HepG2 (cell line): ENCODE measurements at regions not wholly inside any gene's neighbourhood (a gene's known extent, or its start where the extent isn't known, plus 50 kb on each side); places are given as distances from the start of the nearest gene placed in this dataset.

Experiments used
- ATAC-seq: fragments of 200-7000 bp; cut with Tn5 transposase; 3 replicates; pipeline ENCODE4 v1.9.1; 2020; ENCODE audit warnings: mild to moderate bottlenecking, moderate library complexity
- BruUV-seq: library from RNA; stranded (reverse); fragments of 400-500 nt; replicated peaks from 2 replicates; lab custom pipeline; 2021; lab: Mats Ljungman, UMichigan
- CTCF ChIA-PET: fragments of 300-600 bp; formaldehyde crosslinking; extraction: SDS; loops from one replicate; lab custom pipeline; 2021; ENCODE audit warnings: low total read pairs, inconsistent platforms, low intra/inter-chr PET ratio; lab: Yijun Ruan, JAX
- POLR2A ChIA-PET: fragments of 350-600 bp; sonication (Branson Sonifier 250); formaldehyde crosslinking; loops from one replicate; lab custom pipeline; 2020; ENCODE audit warnings: antibody characterized with exemption, inconsistent platforms; lab: Yijun Ruan, JAX
- DNase-seq: peaks from one replicate; pipeline ENCODE4 v3.0.0-alpha.2; 2015; ENCODE audit warnings: low spot score
- FAIRE-seq: peaks from 3 replicates; lab custom pipeline; 2011; peaks lifted over from hg19 to GRCh38; lab: Jason Lieb, UNC
- H2AFZ ChIP-seq: one replicate; pipeline ENCODE4 v1.6.1; 2011; ENCODE audit warnings: low read length, inconsistent platforms
- H3K27ac ChIP-seq: fragments of 300-600 bp; 3 replicates; pipeline ENCODE4 v1.8.0; 2011; ENCODE audit warnings: mixed run types, mild to moderate bottlenecking, mixed read lengths, low read length, inconsistent platforms; ENCODE audit not compliant: insufficient read depth; ENCODE audit errors: extremely low read length
- H3K27me3 ChIP-seq, 2 experiments: fragments of 200-600 bp in 1 of 2; 2 replicates in 1 of 2; 3 replicates in 1 of 2; pipeline versions ENCODE4 v1.6.0 to v1.8.0; 2011; ENCODE audit warnings: low read length in 2 of 2, mild to moderate bottlenecking in 2 of 2, moderate library complexity in 2 of 2, inconsistent platforms in 1 of 2; ENCODE audit not compliant: insufficient read depth in 2 of 2, control insufficient read depth in 1 of 2
- H3K36me3 ChIP-seq, 2 experiments: fragments of 200-600 bp in 1 of 2; replicated peaks in 1 of 2; 2 replicates in 1 of 2; 3 replicates in 1 of 2; pipeline versions ENCODE4 v1.5.1 to v1.8.0; 2011; ENCODE audit warnings: low read length in 2 of 2, inconsistent platforms in 1 of 2; ENCODE audit not compliant: insufficient read depth in 2 of 2, control insufficient read depth in 1 of 2
- H3K4me1 ChIP-seq: 2 replicates; pipeline ENCODE4 v1.5.1; 2012; ENCODE audit warnings: low read length, inconsistent platforms; ENCODE audit not compliant: insufficient read depth
- H3K4me2 ChIP-seq: 2 replicates; pipeline ENCODE4 v1.6.0; 2011; ENCODE audit warnings: low read depth, low read length, inconsistent platforms
- H3K4me3 ChIP-seq, 3 experiments: fragments of 200-600 bp in 1 of 3; sonication (generic), shearing (Covaris generic) in 1 of 3; replicated peaks in 1 of 3; 2 replicates each; pipeline ENCODE4 v1.5.1; 2011 to 2016; ENCODE audit warnings: low read length in 3 of 3, inconsistent platforms in 2 of 3, low read depth in 2 of 3, mild to moderate bottlenecking in 2 of 3, control low read depth in 1 of 3, mixed read lengths in 1 of 3; ENCODE audit not compliant: insufficient read depth in 1 of 3
- H3K79me2 ChIP-seq: one replicate; pipeline ENCODE4 v1.6.1; 2011; ENCODE audit warnings: low read length, inconsistent platforms; ENCODE audit not compliant: insufficient read depth
- H3K9ac ChIP-seq: 2 replicates; pipeline ENCODE4 v1.6.0; 2011; ENCODE audit warnings: mild to moderate bottlenecking, low read depth, low read length, inconsistent platforms; ENCODE audit not compliant: insufficient read depth
- H3K9me3 ChIP-seq: 2 replicates; pipeline ENCODE4 v1.5.1; 2012; ENCODE audit warnings: mild to moderate bottlenecking, low read length
- H4K20me1 ChIP-seq: 2 replicates; pipeline ENCODE4 v1.6.0; 2011; ENCODE audit warnings: inconsistent platforms, mild to moderate bottlenecking, low read length, moderate library complexity; ENCODE audit not compliant: insufficient read depth
- CBFB ChIP-seq: sonication (generic); formaldehyde crosslinking; IDR thresholded peaks from 2 replicates; pipeline ENCODE4 v1.4.0; 2020; ENCODE audit warnings: missing genetic modification reagents
- HIVEP1 ChIP-seq: sonication (generic); formaldehyde crosslinking; IDR thresholded peaks from 2 replicates; pipeline ENCODE4 v1.4.0; 2020; ENCODE audit warnings: mild to moderate bottlenecking, missing genetic modification reagents
- ISX ChIP-seq: sonication (generic); formaldehyde crosslinking; conservative IDR thresholded peaks from 2 replicates; pipeline ENCODE4 v1.5.0; 2020; ENCODE audit warnings: missing genetic modification reagents
- NCOR1 ChIP-seq: fragments of 200-600 bp; sonication (generic); IDR thresholded peaks from 2 replicates; pipeline ENCODE4 v1.7.0; 2017; ENCODE audit warnings: antibody characterized with exemption, low read length, borderline replicate concordance
- NFE2L1 ChIP-seq: sonication (generic); formaldehyde crosslinking; IDR thresholded peaks from 2 replicates; pipeline ENCODE4 v1.4.0; 2020; ENCODE audit warnings: missing genetic modification reagents, mild to moderate bottlenecking, borderline replicate concordance
- NFIC ChIP-seq: IDR thresholded peaks from 2 replicates; pipeline ENCODE4 v1.6.1; 2012; ENCODE audit warnings: mild to moderate bottlenecking, low read length, inconsistent platforms
- PHF21A ChIP-seq: sonication (generic); formaldehyde crosslinking; IDR thresholded peaks from 2 replicates; pipeline ENCODE4 v1.5.0; 2020; ENCODE audit warnings: mild to moderate bottlenecking, missing genetic modification reagents
- SMARCE1 ChIP-seq: fragments of 450-650 bp; IDR thresholded peaks from 2 replicates; pipeline ENCODE4 v1.6.1; 2017; ENCODE audit warnings: borderline replicate concordance
- SOX13 ChIP-seq, 3 experiments: fragments of 450-650 bp in 1 of 3; sonication (generic) in 1 of 3; formaldehyde crosslinking in 1 of 3; IDR thresholded peaks in 2 of 3; conservative IDR thresholded peaks in 1 of 3; 2 replicates each; pipeline versions ENCODE4 v1.5.0 to v1.6.1; 2016 to 2020; ENCODE audit warnings: antibody characterized with exemption in 1 of 3, mild to moderate bottlenecking in 1 of 3, missing compliant biosample characterization in 1 of 3, missing genetic modification reagents in 1 of 3, moderate library complexity in 1 of 3
- SOX5 ChIP-seq: IDR thresholded peaks from 2 replicates; pipeline ENCODE4 v1.6.1; 2016; ENCODE audit warnings: borderline replicate concordance
- ZFP62 ChIP-seq: sonication (generic); formaldehyde crosslinking; IDR thresholded peaks from 2 replicates; pipeline ENCODE4 v1.4.0; 2020; ENCODE audit warnings: missing genetic modification reagents
- ZFP82 ChIP-seq: sonication (generic); formaldehyde crosslinking; IDR thresholded peaks from 2 replicates; pipeline ENCODE4 v1.5.1; 2020; ENCODE audit warnings: mild to moderate bottlenecking, missing genetic modification reagents, borderline replicate concordance
- ZNF276 ChIP-seq: sonication (generic); formaldehyde crosslinking; IDR thresholded peaks from 2 replicates; pipeline ENCODE4 v1.4.0; 2020; ENCODE audit warnings: mild to moderate bottlenecking, low read depth, missing genetic modification reagents
- ZNF496 ChIP-seq: sonication (generic); formaldehyde crosslinking; IDR thresholded peaks from 2 replicates; pipeline ENCODE4 v1.8.1; 2023; ENCODE audit warnings: mild to moderate bottlenecking, moderate library complexity, missing genetic modification reagents; ENCODE audit not compliant: insufficient replicate concordance
- ZNF615 ChIP-seq: sonication (generic); formaldehyde crosslinking; IDR thresholded peaks from 2 replicates; pipeline ENCODE4 v1.5.0; 2020; ENCODE audit warnings: mild to moderate bottlenecking, missing genetic modification reagents, borderline replicate concordance
- WGBS: methylation state at CpG from one replicate; pipeline ENCODE4 v1.1.6; 2017; ENCODE audit warnings: low lambda C conversion rate; 5-methylcytosine and 5-hydroxymethylcytosine counted together
- in situ Hi-C: cut with HindIII; loops from 2 replicates; pipeline ENCODE4 v1.10.0; 2017; ENCODE audit warnings: low pct_unique_long_range_greater_than_20kb; ENCODE audit not compliant: extremely low pct_ligation_motif_present
- intact Hi-C: fragments of 100-400 bp; cut with micrococcal nuclease; formaldehyde crosslinking; loops from one replicate; pipeline ENCODE4 v1.10.0; 2022; ENCODE audit not compliant: unreplicated experiment
- TF ChIP-seq, protein P1 (sequence below): sonication (generic); formaldehyde crosslinking; IDR thresholded peaks from 2 replicates; pipeline ENCODE4 v1.8.0; 2022; ENCODE audit warnings: mild to moderate bottlenecking, missing genetic modification reagents, moderate library complexity

DNA sequence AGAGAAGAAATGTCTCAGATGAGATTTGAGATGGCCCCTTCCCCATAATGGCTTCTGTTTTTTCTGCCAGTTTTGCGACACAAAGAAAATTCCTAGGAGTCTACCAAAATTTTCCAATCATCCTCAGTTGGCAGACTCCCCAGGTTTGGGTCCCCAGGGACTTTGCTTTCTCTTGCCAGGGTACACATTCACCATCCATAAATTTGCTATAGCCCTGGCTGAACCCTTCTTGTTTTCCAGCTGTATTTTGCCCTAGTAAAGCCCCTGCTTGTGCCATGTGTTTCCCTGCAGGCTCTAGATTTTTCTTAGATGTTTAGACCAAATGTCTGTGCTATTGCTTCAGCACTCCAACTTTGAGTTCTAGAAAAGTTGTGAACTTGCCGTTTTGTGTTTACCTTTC is 283.2 kb downstream of the ANXA1 start:
- DNase-seq (no peak), ATAC-seq (no peak), FAIRE-seq (no peak)
- no peak for TF ChIP-seq CBFB (CRISPR knock-in tag)
- TF ChIP-seq NFIC = no peak
- no peak for TF ChIP-seq ZNF276 (CRISPR knock-in tag)
- TF ChIP-seq SOX5 = no peak
- no peak for TF ChIP-seq SMARCE1
- TF ChIP-seq ZFP62 (CRISPR knock-in tag) = no peak
- Histone ChIP-seq H3K4me1 (peaks cover 11% of the 10 kb centered on the region; the same call in 1 of the 2 replicates), H4K20me1 (no peaks in the 10 kb centered on the region), H3K79me2 (no peaks in the 10 kb centered on the region), H2AFZ (no peak overlapping the region), H3K4me2 (no peak overlapping the region), H3K27ac (no peak overlapping the region), H3K27me3 (no peaks in the 10 kb centered on the region), H3K9ac (no peak overlapping the region), H3K9me3 (no peaks in the 10 kb centered on the region), H3K36me3 (no peaks in the 10 kb centered on the region), H3K4me3 (no peak overlapping the region)
- no TSS peak for BruUV-seq
- ChIA-PET POLR2A (no interaction called here), CTCF (no interaction called here)
- in situ Hi-C loops = no loop called here
- intact Hi-C loops = no loop called here
- 0% methylated on average over 2 of the region's 2 CpGs for WGBS

DNA sequence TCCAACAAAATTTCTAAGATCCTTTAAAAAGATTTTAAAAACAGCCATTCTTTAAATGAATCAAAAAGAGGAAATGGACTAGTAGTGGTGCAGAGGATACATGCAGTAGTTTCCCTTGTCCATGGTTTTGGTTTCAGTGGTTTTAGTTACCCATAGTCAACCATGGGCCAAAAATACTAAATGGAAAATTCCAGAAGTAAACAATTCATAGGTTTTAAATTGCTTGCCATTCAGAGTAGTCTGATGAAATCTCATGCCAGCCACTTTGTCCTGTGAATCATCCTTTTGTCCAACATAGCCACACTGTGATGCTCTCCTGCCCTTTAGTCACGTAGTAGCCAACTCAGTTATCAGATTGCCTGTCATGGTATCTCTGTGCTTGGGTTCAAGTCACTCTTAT is 286.1 kb downstream of the ANXA1 start:
- Histone ChIP-seq H2AFZ (no peak overlapping the region), H3K36me3 (no peaks in the 10 kb centered on the region), H3K27ac (no peak overlapping the region), H3K27me3 (no peaks in the 10 kb centered on the region), H3K9ac (no peak overlapping the region), H3K4me2 (no peak overlapping the region), H3K9me3 (no peaks in the 10 kb centered on the region), H3K4me3 (no peak overlapping the region), H4K20me1 (no peaks in the 10 kb centered on the region), H3K79me2 (no peaks in the 10 kb centered on the region), H3K4me1 (peaks cover 11% of the 10 kb centered on the region; the same call in 1 of the 2 replicates)
- ChIA-PET POLR2A (no interaction called here), CTCF (no interaction called here)
- 6% methylated on average over 1 of the region's 1 CpG for WGBS
- ATAC-seq = no peak; the same call in 2 of the 3 replicates
- in situ Hi-C loops (no loop called here), intact Hi-C loops (no loop called here)
- no peak for FAIRE-seq
- DNase-seq = peak; percentile 10
- no TSS peak for BruUV-seq
- TF ChIP-seq, protein P1, sequence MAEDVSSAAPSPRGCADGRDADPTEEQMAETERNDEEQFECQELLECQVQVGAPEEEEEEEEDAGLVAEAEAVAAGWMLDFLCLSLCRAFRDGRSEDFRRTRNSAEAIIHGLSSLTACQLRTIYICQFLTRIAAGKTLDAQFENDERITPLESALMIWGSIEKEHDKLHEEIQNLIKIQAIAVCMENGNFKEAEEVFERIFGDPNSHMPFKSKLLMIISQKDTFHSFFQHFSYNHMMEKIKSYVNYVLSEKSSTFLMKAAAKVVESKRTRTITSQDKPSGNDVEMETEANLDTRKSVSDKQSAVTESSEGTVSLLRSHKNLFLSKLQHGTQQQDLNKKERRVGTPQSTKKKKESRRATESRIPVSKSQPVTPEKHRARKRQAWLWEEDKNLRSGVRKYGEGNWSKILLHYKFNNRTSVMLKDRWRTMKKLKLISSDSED (CRISPR knock-in tag) = no peak
- no peak for TF ChIP-seq ISX (CRISPR knock-in tag)
- TF ChIP-seq ZNF496 (CRISPR knock-in tag) = no peak
- TF ChIP-seq PHF21A = no peak
- no peak for TF ChIP-seq NCOR1
- TF ChIP-seq ZFP82 (CRISPR knock-in tag) = no peak
- no peak for TF ChIP-seq ZNF615 (CRISPR knock-in tag)
- TF ChIP-seq SOX13 (IDR thresholded peaks at IDR 0.05) = no peak
- TF ChIP-seq SOX13 (CRISPR knock-in tag; conservative IDR thresholded peaks at IDR 0.05 in 1 of 2, IDR thresholded peaks at IDR 0.05 in 1 of 2) = peak in 1 of 2 experiments; percentile 58; a peak in 1 of 4 replicates
- no peak for TF ChIP-seq NFE2L1 (CRISPR knock-in tag)
- no peak for TF ChIP-seq HIVEP1 (CRISPR knock-in tag)
